Nephron progenitor cell (in vitro differentiated cells): ENCODE measurements at regions not wholly inside any gene's neighbourhood (a gene's known extent, or its start where the extent isn't known, plus 50 kb on each side); places are given as distances from the start of the nearest gene placed in this dataset.

ENCODE experiments used
- DNase-seq: peaks from one replicate; pipeline ENCODE4 v3.0.0; 2021
- H3K27ac Mint-ChIP-seq: 2 replicates; pipeline ENCODE4 v1.8.0; 2021; ENCODE audit warnings: mild to moderate bottlenecking, moderate library complexity, mixed read lengths
- H3K27me3 Mint-ChIP-seq: 2 replicates; pipeline ENCODE4 v1.8.0; 2021; ENCODE audit warnings: mild to moderate bottlenecking, low read depth, mixed read lengths; ENCODE audit not compliant: poor library complexity
- H3K36me3 Mint-ChIP-seq: 2 replicates; pipeline ENCODE4 v1.8.0; 2021; ENCODE audit warnings: low read depth, mixed read lengths
- H3K4me1 Mint-ChIP-seq: 2 replicates; pipeline ENCODE4 v1.8.0; 2021; ENCODE audit warnings: mixed read lengths
- H3K4me3 Mint-ChIP-seq: 2 replicates; pipeline ENCODE4 v1.8.0; 2021; ENCODE audit warnings: mild to moderate bottlenecking, moderate library complexity, mixed read lengths
- H3K9me3 Mint-ChIP-seq: 2 replicates; pipeline ENCODE4 v1.8.0; 2021; ENCODE audit warnings: mild to moderate bottlenecking, moderate library complexity, mixed read lengths
- TF ChIP-seq, protein P1 (sequence below): fragments of 200-600 bp; sonication (generic); IDR thresholded peaks from 2 replicates; pipeline ENCODE4 v1.5.0; 2021; ENCODE audit warnings: antibody characterized with exemption

- Mint-ChIP-seq H3K4me3 (no peak overlapping the region), H3K9me3 (peaks cover 12% of the 10 kb centered on the region), H3K36me3 (no peaks in the 10 kb centered on the region), H3K27ac (no peak overlapping the region), H3K4me1 (peaks cover 24% of the 10 kb centered on the region), H3K27me3 (peaks cover 10% of the 10 kb centered on the region)
- peak; percentile 15 for DNase-seq
- TF ChIP-seq, protein P1, sequence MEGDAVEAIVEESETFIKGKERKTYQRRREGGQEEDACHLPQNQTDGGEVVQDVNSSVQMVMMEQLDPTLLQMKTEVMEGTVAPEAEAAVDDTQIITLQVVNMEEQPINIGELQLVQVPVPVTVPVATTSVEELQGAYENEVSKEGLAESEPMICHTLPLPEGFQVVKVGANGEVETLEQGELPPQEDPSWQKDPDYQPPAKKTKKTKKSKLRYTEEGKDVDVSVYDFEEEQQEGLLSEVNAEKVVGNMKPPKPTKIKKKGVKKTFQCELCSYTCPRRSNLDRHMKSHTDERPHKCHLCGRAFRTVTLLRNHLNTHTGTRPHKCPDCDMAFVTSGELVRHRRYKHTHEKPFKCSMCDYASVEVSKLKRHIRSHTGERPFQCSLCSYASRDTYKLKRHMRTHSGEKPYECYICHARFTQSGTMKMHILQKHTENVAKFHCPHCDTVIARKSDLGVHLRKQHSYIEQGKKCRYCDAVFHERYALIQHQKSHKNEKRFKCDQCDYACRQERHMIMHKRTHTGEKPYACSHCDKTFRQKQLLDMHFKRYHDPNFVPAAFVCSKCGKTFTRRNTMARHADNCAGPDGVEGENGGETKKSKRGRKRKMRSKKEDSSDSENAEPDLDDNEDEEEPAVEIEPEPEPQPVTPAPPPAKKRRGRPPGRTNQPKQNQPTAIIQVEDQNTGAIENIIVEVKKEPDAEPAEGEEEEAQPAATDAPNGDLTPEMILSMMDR = no peak
These were observed 469.8 kb downstream of the GLRX3 start for GRCh38 chr10:130606001-130606405.

GRCh38 chr10:130607366-130607765, 471.2 kb downstream of the GLRX3 start:
- TF ChIP-seq, protein P1 = no peak
- Mint-ChIP-seq H3K4me1 (peaks cover 24% of the 10 kb centered on the region), H3K36me3 (no peaks in the 10 kb centered on the region), H3K4me3 (no peak overlapping the region), H3K9me3 (peaks cover 16% of the 10 kb centered on the region), H3K27ac (no peak overlapping the region), H3K27me3 (peaks cover 4% of the 10 kb centered on the region)
- DNase-seq = no peak

DNA sequence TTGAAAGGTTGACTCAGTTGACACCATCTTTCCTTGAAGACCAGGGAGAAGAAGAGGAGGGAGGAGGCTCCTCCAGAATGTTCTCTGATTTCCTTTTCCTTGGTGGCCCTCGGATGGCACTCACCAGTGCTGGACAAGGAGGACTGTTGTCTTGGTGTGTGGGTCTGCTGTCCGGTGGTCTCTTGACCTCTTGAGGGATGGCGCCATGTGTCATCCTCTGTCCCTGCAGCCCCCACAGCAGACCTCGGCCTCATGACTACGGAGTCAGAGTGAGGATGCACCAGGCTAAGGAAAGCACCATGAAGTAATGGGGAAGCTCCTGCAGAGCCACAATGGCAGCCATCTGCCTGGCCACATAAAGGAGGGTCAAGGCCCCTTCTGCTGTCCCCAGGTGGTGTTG, 475.0 kb downstream of the GLRX3 start:
- no peak for DNase-seq
- peaks cover 19% of the 10 kb centered on the region for H3K4me1 Mint-ChIP-seq
- peaks cover 21% of the 10 kb centered on the region for H3K9me3 Mint-ChIP-seq
- H3K4me3 Mint-ChIP-seq = no peak overlapping the region
- H3K36me3 Mint-ChIP-seq = no peaks in the 10 kb centered on the region
- no peak overlapping the region for H3K27ac Mint-ChIP-seq
- TF ChIP-seq, protein P1 = no peak
- peaks cover 4% of the 10 kb centered on the region for H3K27me3 Mint-ChIP-seq

GRCh38 chr10:130615457-130615856, 479.3 kb downstream of the GLRX3 start:
- H3K9me3 Mint-ChIP-seq = peaks cover 21% of the 10 kb centered on the region
- TF ChIP-seq, protein P1 = no peak
- no peak for DNase-seq
- peak overlapping the region; percentile 33 for H3K27ac Mint-ChIP-seq
- H3K27me3 Mint-ChIP-seq = peaks cover 12% of the 10 kb centered on the region
- H3K36me3 Mint-ChIP-seq = no peaks in the 10 kb centered on the region
- H3K4me1 Mint-ChIP-seq = peaks cover 8% of the 10 kb centered on the region
- no peak overlapping the region for H3K4me3 Mint-ChIP-seq

DNA sequence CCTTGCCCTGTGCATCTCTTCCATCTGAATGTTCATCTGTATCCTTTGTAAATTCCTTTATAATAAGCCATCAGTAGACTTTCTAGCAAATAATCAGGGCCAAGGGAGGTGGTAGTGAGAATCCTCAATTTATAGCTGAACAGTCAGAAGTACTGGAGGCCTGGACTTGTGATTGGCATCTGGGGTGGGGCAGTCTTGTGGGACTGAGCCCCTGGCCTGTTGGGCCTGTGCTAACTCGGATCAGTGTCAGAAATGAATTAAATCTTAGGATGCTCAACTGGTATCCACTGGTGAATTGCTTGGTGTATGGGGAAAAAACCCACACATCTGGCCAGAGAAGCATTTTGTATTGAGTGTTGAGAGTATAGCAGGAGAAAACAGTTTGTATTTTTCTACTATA, 481.8 kb downstream of the GLRX3 start:
- no peak overlapping the region for H3K4me3 Mint-ChIP-seq
- no peaks in the 10 kb centered on the region for H3K36me3 Mint-ChIP-seq
- H3K27me3 Mint-ChIP-seq = peaks cover 25% of the 10 kb centered on the region
- H3K9me3 Mint-ChIP-seq = peaks cover 8% of the 10 kb centered on the region
- TF ChIP-seq, protein P1 = no peak
- DNase-seq = no peak
- no peak overlapping the region for H3K27ac Mint-ChIP-seq
- H3K4me1 Mint-ChIP-seq = peaks cover 11% of the 10 kb centered on the region

- Mint-ChIP-seq H3K9me3 (peaks cover 2% of the 10 kb centered on the region), H3K27me3 (peaks cover 25% of the 10 kb centered on the region), H3K27ac (no peak overlapping the region), H3K4me1 (peaks cover 18% of the 10 kb centered on the region), H3K36me3 (no peaks in the 10 kb centered on the region), H3K4me3 (no peak overlapping the region)
- TF ChIP-seq, protein P1 = no peak
- DNase-seq = no peak
These were observed 482.5 kb downstream of the GLRX3 start for GRCh38 chr10:130618647-130619046.
